Breast epithelium (tissue), 3 donors: ENCODE measurements at regions not wholly inside any gene's neighbourhood (a gene's known extent, or its start where the extent isn't known, plus 50 kb on each side); places are given as distances from the start of the nearest gene placed in this dataset.

ENCODE experiments used
- POLR2A ChIP-seq: fragments of 450-650 bp; IDR thresholded peaks from one replicate; pipeline ENCODE4 v1.6.1; 2016; ENCODE audit warnings: antibody characterized with exemption, mild to moderate bottlenecking, moderate library complexity
- POLR2AphosphoS5 ChIP-seq, 3 donors: sonication (generic); formaldehyde crosslinking; IDR thresholded peaks; one replicate each; pipeline ENCODE4 v1.6.1; 2017; ENCODE audit warnings: antibody characterized with exemption in 3 of 3
- TF ChIP-seq, protein P1 (sequence below), 3 donors: fragments of 450-650 bp; IDR thresholded peaks; one replicate each; pipeline ENCODE4 v1.5.1; 2016 to 2017; ENCODE audit warnings: antibody characterized with exemption in 3 of 3, mild to moderate bottlenecking in 3 of 3, moderate library complexity in 3 of 3

DNA sequence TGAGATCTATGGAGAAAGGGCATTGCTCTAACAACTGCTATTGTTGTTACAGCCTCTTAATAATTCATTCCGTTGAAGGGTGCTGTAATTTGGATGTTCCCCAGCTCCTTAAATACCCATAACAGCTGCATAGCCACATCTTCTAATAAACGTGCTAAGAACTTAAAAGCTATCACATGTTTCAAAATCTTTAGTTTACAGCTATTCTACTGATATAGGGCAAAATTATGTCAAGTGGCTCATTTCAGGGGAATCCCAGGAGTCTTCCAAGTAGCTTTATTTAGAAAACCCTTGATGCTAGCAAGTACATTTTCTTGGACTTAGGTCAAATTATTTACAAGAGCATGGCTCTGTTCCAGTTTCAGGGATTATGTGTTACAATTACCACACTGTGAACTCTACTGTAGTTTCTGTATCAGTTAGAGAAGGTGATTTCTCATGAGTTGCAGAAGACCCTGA lies 990.4 kb upstream of the ACO1 start:
- TF ChIP-seq, protein P1, sequence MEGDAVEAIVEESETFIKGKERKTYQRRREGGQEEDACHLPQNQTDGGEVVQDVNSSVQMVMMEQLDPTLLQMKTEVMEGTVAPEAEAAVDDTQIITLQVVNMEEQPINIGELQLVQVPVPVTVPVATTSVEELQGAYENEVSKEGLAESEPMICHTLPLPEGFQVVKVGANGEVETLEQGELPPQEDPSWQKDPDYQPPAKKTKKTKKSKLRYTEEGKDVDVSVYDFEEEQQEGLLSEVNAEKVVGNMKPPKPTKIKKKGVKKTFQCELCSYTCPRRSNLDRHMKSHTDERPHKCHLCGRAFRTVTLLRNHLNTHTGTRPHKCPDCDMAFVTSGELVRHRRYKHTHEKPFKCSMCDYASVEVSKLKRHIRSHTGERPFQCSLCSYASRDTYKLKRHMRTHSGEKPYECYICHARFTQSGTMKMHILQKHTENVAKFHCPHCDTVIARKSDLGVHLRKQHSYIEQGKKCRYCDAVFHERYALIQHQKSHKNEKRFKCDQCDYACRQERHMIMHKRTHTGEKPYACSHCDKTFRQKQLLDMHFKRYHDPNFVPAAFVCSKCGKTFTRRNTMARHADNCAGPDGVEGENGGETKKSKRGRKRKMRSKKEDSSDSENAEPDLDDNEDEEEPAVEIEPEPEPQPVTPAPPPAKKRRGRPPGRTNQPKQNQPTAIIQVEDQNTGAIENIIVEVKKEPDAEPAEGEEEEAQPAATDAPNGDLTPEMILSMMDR (IDR thresholded peaks at IDR 0.05) = no peak
- no peak for TF ChIP-seq POLR2A
- no peak for TF ChIP-seq POLR2AphosphoS5 (IDR thresholded peaks at IDR 0.05)
